Endothelial cell of umbilical vein (primary cell): ENCODE measurements at regions not wholly inside any gene's neighbourhood (a gene's known extent, or its start where the extent isn't known, plus 50 kb on each side); places are given as distances from the start of the nearest gene placed in this dataset.

Experiments used
- POLR2A ChIP-seq: IDR thresholded peaks from 2 replicates; pipeline ENCODE4 v1.6.1; 2012; ENCODE audit warnings: low read depth, mild to moderate bottlenecking, control low read depth, low read length
- POLR2AphosphoS5 ChIP-seq: IDR thresholded peaks from 2 replicates; pipeline ENCODE4 v1.6.1; 2012; ENCODE audit warnings: low read depth, mild to moderate bottlenecking, control low read depth, low read length, moderate library complexity; ENCODE audit not compliant: insufficient read depth
- TF ChIP-seq, protein P1 (sequence below): IDR thresholded peaks from 2 replicates; pipeline ENCODE4 v1.6.1; 2011; ENCODE audit not compliant: insufficient read depth, insufficient read length

GRCh38 chr1:187197685-187198084 lies 368.9 kb downstream of the PLA2G4A start:
- TF ChIP-seq POLR2A (no peak), POLR2AphosphoS5 (no peak)
- TF ChIP-seq, protein P1, sequence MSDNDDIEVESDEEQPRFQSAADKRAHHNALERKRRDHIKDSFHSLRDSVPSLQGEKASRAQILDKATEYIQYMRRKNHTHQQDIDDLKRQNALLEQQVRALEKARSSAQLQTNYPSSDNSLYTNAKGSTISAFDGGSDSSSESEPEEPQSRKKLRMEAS, result no peak
